ENCODE measurements at regions not wholly inside any gene's neighbourhood (a gene's known extent, or its start where the extent isn't known, plus 50 kb on each side); places are given as distances from the start of the nearest gene placed in this dataset.

DNA sequence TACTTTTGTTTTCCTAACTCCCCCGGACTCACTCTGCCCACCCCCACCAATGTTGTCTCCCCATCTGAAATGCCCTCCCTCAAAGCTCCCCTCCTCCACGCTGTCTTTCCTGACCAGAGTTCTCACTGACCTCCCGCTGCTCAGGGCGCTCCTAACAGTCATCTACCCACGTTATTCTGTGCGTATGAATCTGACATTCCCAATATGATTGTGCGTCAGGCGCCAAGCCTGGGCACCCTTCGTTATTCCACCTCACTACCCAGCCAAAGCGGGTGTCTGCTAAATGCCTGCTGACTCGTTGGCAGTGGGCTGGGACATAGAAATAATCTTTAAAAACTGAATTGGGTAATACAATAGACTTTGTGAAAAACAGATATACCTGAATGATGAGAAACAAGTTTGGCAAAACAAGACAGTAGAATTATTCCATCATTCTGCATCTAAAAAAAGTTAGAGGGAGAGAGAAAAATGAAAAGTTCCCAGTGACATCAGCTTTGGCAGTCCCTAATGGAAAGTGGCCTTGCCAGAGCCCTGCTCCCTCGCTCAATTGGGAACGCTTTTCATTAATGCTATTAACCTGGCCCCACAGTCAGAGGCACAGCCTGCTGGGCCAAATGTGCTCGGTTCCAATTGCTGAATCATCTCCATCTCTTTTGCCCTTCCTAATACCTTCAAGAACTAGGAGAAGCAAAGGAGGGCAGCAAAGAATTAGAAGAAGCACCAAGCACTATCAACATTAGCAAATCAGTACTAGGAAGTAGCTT lies 74.0 kb upstream of the PLXNC1 start:
- no peak for TF ChIP-seq POLR2A (IDR thresholded peaks at IDR 0.05)
- TF ChIP-seq, protein P1, sequence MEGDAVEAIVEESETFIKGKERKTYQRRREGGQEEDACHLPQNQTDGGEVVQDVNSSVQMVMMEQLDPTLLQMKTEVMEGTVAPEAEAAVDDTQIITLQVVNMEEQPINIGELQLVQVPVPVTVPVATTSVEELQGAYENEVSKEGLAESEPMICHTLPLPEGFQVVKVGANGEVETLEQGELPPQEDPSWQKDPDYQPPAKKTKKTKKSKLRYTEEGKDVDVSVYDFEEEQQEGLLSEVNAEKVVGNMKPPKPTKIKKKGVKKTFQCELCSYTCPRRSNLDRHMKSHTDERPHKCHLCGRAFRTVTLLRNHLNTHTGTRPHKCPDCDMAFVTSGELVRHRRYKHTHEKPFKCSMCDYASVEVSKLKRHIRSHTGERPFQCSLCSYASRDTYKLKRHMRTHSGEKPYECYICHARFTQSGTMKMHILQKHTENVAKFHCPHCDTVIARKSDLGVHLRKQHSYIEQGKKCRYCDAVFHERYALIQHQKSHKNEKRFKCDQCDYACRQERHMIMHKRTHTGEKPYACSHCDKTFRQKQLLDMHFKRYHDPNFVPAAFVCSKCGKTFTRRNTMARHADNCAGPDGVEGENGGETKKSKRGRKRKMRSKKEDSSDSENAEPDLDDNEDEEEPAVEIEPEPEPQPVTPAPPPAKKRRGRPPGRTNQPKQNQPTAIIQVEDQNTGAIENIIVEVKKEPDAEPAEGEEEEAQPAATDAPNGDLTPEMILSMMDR (IDR thresholded peaks at IDR 0.05): no peak
